ENCODE measurements at regions not wholly inside any gene's neighbourhood (a gene's known extent, or its start where the extent isn't known, plus 50 kb on each side); places are given as distances from the start of the nearest gene placed in this dataset.

- H3K36me3 ChIP-seq (ENCODE audit: control insufficient read depth in 1 of 2, insufficient read depth in 2 of 2, low read length in 2 of 2) = no peaks in the 10 kb centered on the region
- no peaks in the 10 kb centered on the region for H3K27me3 ChIP-seq (ENCODE audit: low read depth, low read length)
- peaks cover 0 to 11% of the 10 kb centered on the region in 2 donors for H3K4me1 ChIP-seq (ENCODE audit: control insufficient read depth in 1 of 2, insufficient read depth in 2 of 2, low read length in 2 of 2)
- peak overlapping the region; percentile 57 to 64 for H3K4me3 ChIP-seq (ENCODE audit: low read depth in 1 of 2, low read length in 2 of 2)
- H3K9me3 ChIP-seq (ENCODE audit: control insufficient read depth in 1 of 2, low read length in 2 of 2) = peaks cover 0 to 3% of the 10 kb centered on the region in 2 donors
- H3K27ac ChIP-seq (ENCODE audit: low read length) = peak overlapping the region; percentile 70
Observed at GRCh38 chr21:16534408-16535101, 804.8 kb downstream of the USP25 start.

- peaks cover 0 to 3% of the 10 kb centered on the region in 2 donors for H3K9me3 ChIP-seq (ENCODE audit: control insufficient read depth in 1 of 2, low read length in 2 of 2)
- H3K27ac ChIP-seq (ENCODE audit: low read length) = peak overlapping the region; percentile 70
- H3K4me3 ChIP-seq (ENCODE audit: low read depth in 1 of 2, low read length in 2 of 2) = peak overlapping the region; percentile 44 to 57
- peaks cover 0 to 11% of the 10 kb centered on the region in 2 donors for H3K4me1 ChIP-seq (ENCODE audit: control insufficient read depth in 1 of 2, insufficient read depth in 2 of 2, low read length in 2 of 2)
- H3K27me3 ChIP-seq (ENCODE audit: low read depth, low read length) = no peaks in the 10 kb centered on the region
- no peaks in the 10 kb centered on the region for H3K36me3 ChIP-seq (ENCODE audit: control insufficient read depth in 1 of 2, insufficient read depth in 2 of 2, low read length in 2 of 2)
Observed at GRCh38 chr21:16535102-16535422, 805.3 kb downstream of the USP25 start.

GRCh38 chr21:16535626-16536025 lies 805.8 kb downstream of the USP25 start:
- Histone ChIP-seq H3K4me1 (ENCODE audit: control insufficient read depth in 1 of 2, insufficient read depth in 2 of 2, low read length in 2 of 2) (peaks cover 0 to 11% of the 10 kb centered on the region in 2 donors), H3K27me3 (ENCODE audit: low read depth, low read length) (no peaks in the 10 kb centered on the region), H3K4me3 (ENCODE audit: low read depth in 1 of 2, low read length in 2 of 2) (peak overlapping the region; percentile 44 to 57), H3K27ac (ENCODE audit: low read length) (peak overlapping the region; percentile 70), H3K9me3 (ENCODE audit: control insufficient read depth in 1 of 2, low read length in 2 of 2) (peaks cover 0 to 3% of the 10 kb centered on the region in 2 donors), H3K36me3 (ENCODE audit: control insufficient read depth in 1 of 2, insufficient read depth in 2 of 2, low read length in 2 of 2) (no peaks in the 10 kb centered on the region)

DNA sequence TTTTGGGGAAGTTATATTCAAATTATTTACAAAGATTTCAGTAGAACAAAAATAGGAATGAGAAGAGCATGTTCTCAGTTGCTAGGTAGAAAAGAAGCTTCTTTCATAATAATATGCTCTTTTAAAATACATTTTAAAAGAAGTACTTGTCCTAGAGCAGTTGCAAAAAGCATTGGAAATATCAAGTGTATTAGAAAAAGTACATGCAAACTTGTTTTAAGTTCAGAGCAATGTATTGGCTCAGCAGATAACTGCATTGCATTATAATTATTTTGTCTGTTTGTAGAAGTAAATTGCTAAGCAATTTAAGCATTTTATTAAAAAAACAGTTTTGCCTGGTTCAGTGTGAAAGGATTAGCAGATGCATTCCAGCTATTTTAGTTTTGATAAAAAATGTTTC lies 806.4 kb downstream of the USP25 start:
- H3K9me3 ChIP-seq (ENCODE audit: control insufficient read depth in 1 of 2, low read length in 2 of 2) = peaks cover 0 to 3% of the 10 kb centered on the region in 2 donors
- no peak overlapping the region for H3K27ac ChIP-seq (ENCODE audit: low read length)
- peak overlapping the region; percentile 44 to 54 for H3K4me3 ChIP-seq (ENCODE audit: low read depth in 1 of 2, low read length in 2 of 2)
- no peaks in the 10 kb centered on the region for H3K36me3 ChIP-seq (ENCODE audit: control insufficient read depth in 1 of 2, insufficient read depth in 2 of 2, low read length in 2 of 2)
- H3K4me1 ChIP-seq (ENCODE audit: control insufficient read depth in 1 of 2, insufficient read depth in 2 of 2, low read length in 2 of 2) = peaks cover 0 to 11% of the 10 kb centered on the region in 2 donors
- H3K27me3 ChIP-seq (ENCODE audit: low read depth, low read length) = no peaks in the 10 kb centered on the region

DNA sequence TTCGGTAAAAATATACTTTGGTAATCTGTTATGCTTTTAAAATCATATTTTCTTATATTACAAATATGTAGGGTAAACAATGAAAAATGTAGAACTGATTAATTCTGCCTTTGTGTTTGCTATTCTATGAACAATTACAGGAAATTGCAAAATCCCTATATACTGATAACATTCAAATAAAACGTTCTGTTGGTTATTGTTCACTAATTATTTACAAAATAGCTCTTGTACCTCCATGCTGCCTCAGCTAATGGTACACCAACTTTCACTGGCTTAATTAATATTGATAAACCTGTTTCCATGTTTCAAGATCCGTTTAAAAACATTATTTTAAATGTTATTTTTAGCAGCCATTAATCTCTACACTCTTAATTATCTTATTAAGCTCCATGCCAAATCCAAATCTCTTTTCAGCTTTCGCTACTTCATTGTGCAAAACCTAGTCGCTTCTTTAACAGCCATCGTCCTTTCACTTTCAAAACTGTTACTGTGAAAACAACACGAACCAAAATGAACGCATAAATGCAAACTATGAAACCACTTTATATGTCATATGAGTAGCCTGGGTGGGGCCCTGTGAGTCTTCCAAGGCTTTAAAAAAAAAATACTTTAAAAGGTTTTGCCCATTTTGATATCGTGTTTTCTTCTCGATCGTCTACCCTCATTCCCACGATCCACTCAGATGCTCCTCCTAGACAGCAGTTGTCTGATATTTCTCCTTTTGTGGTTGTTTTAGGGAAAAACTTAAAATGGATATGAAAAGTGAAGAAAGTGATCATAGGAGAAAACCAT lies 807.1 kb downstream of the USP25 start:
- Histone ChIP-seq H3K4me3 (ENCODE audit: low read depth in 1 of 2, low read length in 2 of 2) (peak overlapping the region; percentile 44 to 54), H3K4me1 (ENCODE audit: control insufficient read depth in 1 of 2, insufficient read depth in 2 of 2, low read length in 2 of 2) (peaks cover 0 to 11% of the 10 kb centered on the region in 2 donors), H3K27ac (ENCODE audit: low read length) (peak overlapping the region; percentile 48), H3K9me3 (ENCODE audit: control insufficient read depth in 1 of 2, low read length in 2 of 2) (peaks cover 0 to under 1% of the 10 kb centered on the region in 2 donors), H3K27me3 (ENCODE audit: low read depth, low read length) (no peaks in the 10 kb centered on the region), H3K36me3 (ENCODE audit: control insufficient read depth in 1 of 2, insufficient read depth in 2 of 2, low read length in 2 of 2) (no peaks in the 10 kb centered on the region)

- Histone ChIP-seq H3K9me3 (ENCODE audit: control insufficient read depth in 1 of 2, low read length in 2 of 2) (no peaks in the 10 kb centered on the region), H3K4me1 (ENCODE audit: control insufficient read depth in 1 of 2, insufficient read depth in 2 of 2, low read length in 2 of 2) (peaks cover 0 to 11% of the 10 kb centered on the region in 2 donors), H3K36me3 (ENCODE audit: control insufficient read depth in 1 of 2, insufficient read depth in 2 of 2, low read length in 2 of 2) (no peaks in the 10 kb centered on the region), H3K27ac (ENCODE audit: low read length) (peak overlapping the region; percentile 48), H3K4me3 (ENCODE audit: low read depth in 1 of 2, low read length in 2 of 2) (peak overlapping the region in 1 of 2 donors; percentile 54), H3K27me3 (ENCODE audit: low read depth, low read length) (no peaks in the 10 kb centered on the region)
Observed at GRCh38 chr21:16537501-16537900, 807.7 kb downstream of the USP25 start.

DNA sequence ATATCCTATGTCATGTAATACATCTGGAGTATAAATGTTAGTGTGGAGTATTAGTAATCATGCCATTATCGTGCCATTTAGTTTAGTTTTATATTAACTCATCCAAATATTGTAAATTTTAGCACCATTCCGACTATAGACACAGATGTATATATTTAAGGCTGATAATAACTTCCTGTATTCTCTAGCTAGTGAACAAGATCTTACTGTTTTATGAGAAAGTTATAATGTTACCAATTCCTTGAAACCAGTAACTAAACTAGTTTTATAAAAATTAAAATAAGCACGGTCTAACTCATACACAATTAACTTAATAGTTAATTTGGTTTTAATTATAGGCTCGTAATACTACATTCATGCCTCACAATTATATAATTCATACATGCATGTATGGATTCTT lies 808.6 kb downstream of the USP25 start:
- no peaks in the 10 kb centered on the region for H3K27me3 ChIP-seq (ENCODE audit: low read depth, low read length)
- no peak overlapping the region for H3K27ac ChIP-seq (ENCODE audit: low read length)
- no peak overlapping the region for H3K4me3 ChIP-seq (ENCODE audit: low read depth in 1 of 2, low read length in 2 of 2)
- H3K4me1 ChIP-seq (ENCODE audit: control insufficient read depth in 1 of 2, insufficient read depth in 2 of 2, low read length in 2 of 2) = peaks cover 0 to 7% of the 10 kb centered on the region in 2 donors
- H3K36me3 ChIP-seq (ENCODE audit: control insufficient read depth in 1 of 2, insufficient read depth in 2 of 2, low read length in 2 of 2) = no peaks in the 10 kb centered on the region
- no peaks in the 10 kb centered on the region for H3K9me3 ChIP-seq (ENCODE audit: control insufficient read depth in 1 of 2, low read length in 2 of 2)

DNA sequence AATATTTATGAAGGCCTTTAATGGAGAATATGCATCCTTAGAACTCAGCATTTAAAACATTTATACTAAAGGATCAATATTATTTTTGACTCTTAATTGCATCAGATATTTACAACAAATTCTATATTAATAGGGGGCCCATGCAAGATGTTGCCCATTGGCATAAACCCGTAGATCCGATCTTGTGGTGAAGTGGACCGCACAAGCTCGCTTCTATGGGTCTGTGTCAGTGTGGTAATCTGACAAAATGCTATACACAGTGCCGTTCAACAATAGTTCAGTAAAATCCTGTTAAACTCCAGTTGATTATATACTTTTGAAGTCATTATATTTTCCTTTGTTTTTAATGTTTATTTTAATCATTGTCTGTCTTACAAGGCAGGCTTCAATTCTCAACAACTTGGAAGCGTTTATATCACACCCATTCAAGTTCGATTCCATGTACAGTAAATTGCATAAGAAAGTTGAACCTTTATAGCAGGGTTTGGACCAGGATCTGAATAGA lies 809.2 kb downstream of the USP25 start:
- H3K4me1 ChIP-seq (ENCODE audit: control insufficient read depth in 1 of 2, insufficient read depth in 2 of 2, low read length in 2 of 2) = peaks cover 0 to 1% of the 10 kb centered on the region in 2 donors
- H3K36me3 ChIP-seq (ENCODE audit: control insufficient read depth in 1 of 2, insufficient read depth in 2 of 2, low read length in 2 of 2) = no peaks in the 10 kb centered on the region
- no peak overlapping the region for H3K4me3 ChIP-seq (ENCODE audit: low read depth in 1 of 2, low read length in 2 of 2)
- H3K27ac ChIP-seq (ENCODE audit: low read length) = no peak overlapping the region
- H3K9me3 ChIP-seq (ENCODE audit: control insufficient read depth in 1 of 2, low read length in 2 of 2) = no peaks in the 10 kb centered on the region
- H3K27me3 ChIP-seq (ENCODE audit: low read depth, low read length) = no peaks in the 10 kb centered on the region

DNA sequence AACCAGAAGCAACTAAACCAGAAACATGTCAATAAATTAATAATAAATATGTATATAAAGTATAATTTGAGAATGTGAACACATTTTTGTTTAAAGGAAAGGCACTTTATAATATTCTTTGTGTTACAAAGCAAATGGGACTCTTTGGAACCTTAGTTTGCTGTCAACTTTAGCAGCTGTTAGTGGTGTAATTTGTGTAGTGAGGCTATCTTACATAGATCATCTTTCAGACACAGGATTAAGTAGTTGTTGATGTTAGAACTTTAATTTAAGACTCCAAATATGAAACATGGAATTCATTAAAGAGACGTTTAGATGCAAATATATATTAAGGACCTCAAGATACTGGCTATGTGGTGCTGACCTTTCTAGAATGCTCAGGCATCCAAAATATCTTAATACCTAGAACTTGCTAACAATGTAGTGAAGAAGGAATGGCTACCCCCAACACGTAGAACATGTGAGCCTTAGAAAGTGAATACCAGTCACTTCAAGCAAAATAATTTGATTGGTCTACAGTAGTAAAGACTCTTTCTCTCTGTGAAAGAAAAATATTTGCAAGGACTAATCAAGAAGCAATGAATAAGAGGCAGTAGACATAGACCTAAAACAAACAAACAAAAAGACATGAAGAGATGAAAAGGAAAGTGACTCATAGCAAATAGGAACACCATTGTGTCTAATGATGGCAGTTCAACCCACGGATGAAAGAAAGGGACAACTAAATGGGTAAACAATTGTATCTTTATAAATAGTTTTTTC lies 811.4 kb downstream of the USP25 start:
- Histone ChIP-seq H3K27ac (ENCODE audit: low read length) (no peak overlapping the region), H3K4me3 (ENCODE audit: low read depth in 1 of 2, low read length in 2 of 2) (no peak overlapping the region), H3K9me3 (ENCODE audit: control insufficient read depth in 1 of 2, low read length in 2 of 2) (no peaks in the 10 kb centered on the region)

GRCh38 chr21:16550118-16550517 lies 820.3 kb downstream of the USP25 start:
- no peaks in the 10 kb centered on the region for H3K9me3 ChIP-seq (ENCODE audit: control insufficient read depth in 1 of 2, low read length in 2 of 2)
- no peak overlapping the region for H3K27ac ChIP-seq (ENCODE audit: low read length)
- H3K36me3 ChIP-seq (ENCODE audit: control insufficient read depth in 1 of 2, insufficient read depth in 2 of 2, low read length in 2 of 2) = no peaks in the 10 kb centered on the region
- H3K27me3 ChIP-seq (ENCODE audit: low read depth, low read length) = no peaks in the 10 kb centered on the region
- H3K4me1 ChIP-seq (ENCODE audit: control insufficient read depth in 1 of 2, insufficient read depth in 2 of 2, low read length in 2 of 2) = no peaks in the 10 kb centered on the region
- no peak overlapping the region for H3K4me3 ChIP-seq (ENCODE audit: low read depth in 1 of 2, low read length in 2 of 2)

More for the DNA sequence above, 811.4 kb downstream of the USP25 start:
- Histone ChIP-seq H3K36me3 (ENCODE audit: control insufficient read depth in 1 of 2, insufficient read depth in 2 of 2, low read length in 2 of 2) (no peaks in the 10 kb centered on the region), H3K4me1 (ENCODE audit: control insufficient read depth in 1 of 2, insufficient read depth in 2 of 2, low read length in 2 of 2) (no peaks in the 10 kb centered on the region), H3K27me3 (ENCODE audit: low read depth, low read length) (no peaks in the 10 kb centered on the region)

Measured in muscle layer of duodenum (tissue), 2 donors.